GM19025 (cell line): ENCODE measurements at regions not wholly inside any gene's neighbourhood (a gene's known extent, or its start where the extent isn't known, plus 50 kb on each side); places are given as distances from the start of the nearest gene placed in this dataset.
A peak's percentile ranks its signal among the peaks of the same experiment; 100 is the strongest.
"Not testable (repeated sequence)": the region's sequence is repeated elsewhere in the genome, so short reads cannot be mapped to it uniquely, and the experiment has no call there.

Experiments used
- ATAC-seq: cut with Tn5 transposase; IDR thresholded peaks from one replicate; pipeline ENCODE4 v1.9.1; 2021; ENCODE audit warnings: mild to moderate bottlenecking, low read depth, moderate library complexity; ENCODE audit not compliant: unreplicated experiment

DNA sequence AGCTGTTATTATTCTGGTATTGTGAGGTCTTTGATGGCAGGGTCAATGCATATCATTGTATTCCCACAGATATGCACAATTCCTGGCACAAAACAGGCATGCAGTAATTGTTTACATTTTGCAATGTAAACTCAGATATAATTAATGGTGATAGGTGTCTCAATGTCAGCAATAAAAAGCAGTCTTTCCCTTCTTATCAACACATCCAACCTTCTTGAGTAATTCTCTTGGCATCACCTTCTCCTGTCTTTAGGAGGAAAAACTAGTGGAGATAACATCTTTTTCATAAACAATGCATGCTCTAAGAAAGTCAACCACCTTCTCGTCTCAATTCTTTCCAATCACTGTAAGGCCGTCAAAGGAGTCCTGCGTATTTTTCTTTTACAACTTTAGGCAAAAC is 313.3 kb upstream of the GULP1 start:
- no peak for ATAC-seq

DNA sequence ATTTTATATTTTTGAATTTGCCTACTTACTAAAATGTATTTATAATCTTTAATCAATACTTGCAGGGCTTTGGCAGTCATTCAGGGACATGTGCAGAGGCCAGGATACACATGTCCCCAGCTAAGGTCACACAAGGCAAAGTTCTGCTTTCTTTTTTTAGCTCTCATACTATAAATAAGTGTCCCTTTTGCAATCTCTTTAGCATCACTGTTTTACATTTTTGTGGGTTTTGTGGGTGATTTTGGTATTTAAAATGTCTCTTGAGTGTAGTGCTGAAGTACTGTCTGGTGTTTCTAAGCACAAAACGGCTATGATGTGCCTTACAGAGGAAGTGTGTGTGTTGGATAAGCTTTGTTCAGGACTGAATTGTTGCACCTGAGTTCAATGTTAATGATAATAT is 309.0 kb upstream of the GULP1 start:
- ATAC-seq = peak; percentile 68

DNA sequence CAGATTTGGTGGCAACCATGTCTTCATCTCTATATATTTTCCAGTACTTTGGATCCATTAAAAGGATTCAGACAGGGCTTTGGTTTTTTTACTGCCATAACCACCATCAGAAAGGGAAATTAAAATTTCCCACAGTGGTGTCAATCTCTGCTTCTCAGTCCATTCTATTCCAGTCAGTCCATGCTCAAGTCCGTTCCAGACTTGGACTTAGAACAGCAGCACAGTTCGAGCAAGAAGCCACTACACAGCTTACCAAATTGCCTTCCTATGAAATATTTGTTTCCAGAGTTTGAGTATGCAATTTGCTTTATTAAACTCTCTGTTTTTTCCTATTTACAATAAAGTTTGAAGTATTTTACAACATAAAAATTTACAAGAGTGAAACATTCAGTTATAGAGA is 306.5 kb upstream of the GULP1 start:
- no peak for ATAC-seq

DNA sequence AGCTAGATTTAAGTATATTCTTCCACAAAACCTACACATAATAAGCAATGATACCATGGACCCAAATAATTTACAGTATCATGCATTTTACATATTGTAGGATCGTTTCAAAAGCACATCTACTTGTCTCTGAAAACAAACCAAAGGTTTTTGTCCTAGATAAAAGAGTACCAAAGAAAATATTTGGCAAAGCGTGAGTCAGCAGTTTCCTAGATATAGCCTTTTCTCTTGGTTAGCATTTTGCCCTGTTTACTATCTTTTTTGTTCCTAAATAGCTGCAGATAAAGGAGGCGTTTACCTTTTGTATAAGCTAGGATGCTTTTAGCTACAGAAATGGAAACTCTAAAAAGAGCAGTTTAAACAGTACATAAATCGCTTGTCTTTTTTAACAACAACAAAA is 305.8 kb upstream of the GULP1 start:
- no peak for ATAC-seq

DNA sequence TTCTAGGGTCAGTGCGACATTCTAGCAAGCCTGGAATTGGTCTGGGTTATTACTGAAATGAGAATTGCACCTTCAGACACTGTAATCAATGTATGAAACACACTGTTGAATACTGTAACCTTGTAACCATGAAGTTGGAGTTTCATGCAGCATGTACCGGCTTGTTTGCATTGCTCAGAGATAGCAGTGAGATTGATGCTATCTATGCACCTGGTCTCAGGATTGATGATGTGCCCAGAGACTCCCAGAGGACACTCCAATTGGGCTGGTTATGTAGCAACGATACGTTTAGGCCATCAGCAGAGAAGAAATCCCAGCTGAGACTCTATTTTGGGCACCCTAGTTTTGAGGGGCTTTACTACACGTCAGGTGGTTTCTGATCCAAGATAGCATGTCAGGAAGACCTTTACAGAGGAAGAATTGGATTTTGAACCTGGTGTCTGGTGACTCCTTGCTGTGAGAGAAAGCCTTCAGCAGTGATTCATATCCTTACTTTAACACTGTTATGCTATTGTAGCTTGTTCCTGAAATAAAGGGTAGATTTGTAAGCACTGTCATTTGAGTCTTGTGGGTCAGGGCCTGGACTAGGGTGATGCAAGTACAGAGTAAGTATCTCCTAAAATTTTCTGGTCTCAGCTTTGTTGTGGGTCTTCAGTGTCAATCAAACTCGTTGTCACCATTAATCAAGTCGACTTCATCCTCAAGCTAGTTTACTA is 305.1 kb upstream of the GULP1 start:
- no peak for ATAC-seq

DNA sequence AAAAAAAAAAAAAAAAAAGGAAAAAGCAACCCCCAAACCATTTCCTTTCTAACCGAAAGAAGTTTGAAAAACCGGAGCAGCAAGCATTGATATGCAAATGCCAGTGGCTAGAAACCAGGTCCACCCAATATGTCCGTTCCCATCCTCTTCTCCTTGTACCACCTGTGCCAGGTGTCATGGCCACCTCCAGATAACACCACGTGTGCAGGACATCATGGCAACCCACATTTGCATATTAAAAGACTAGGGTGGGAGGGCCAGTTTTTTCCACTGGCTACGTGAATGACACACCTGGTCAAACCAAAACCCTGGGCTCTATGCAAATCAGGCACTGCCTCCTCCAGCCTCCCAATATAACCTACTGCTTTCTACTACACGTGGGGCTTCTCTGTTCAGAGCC is 303.3 kb upstream of the GULP1 start:
- no peak for ATAC-seq

DNA sequence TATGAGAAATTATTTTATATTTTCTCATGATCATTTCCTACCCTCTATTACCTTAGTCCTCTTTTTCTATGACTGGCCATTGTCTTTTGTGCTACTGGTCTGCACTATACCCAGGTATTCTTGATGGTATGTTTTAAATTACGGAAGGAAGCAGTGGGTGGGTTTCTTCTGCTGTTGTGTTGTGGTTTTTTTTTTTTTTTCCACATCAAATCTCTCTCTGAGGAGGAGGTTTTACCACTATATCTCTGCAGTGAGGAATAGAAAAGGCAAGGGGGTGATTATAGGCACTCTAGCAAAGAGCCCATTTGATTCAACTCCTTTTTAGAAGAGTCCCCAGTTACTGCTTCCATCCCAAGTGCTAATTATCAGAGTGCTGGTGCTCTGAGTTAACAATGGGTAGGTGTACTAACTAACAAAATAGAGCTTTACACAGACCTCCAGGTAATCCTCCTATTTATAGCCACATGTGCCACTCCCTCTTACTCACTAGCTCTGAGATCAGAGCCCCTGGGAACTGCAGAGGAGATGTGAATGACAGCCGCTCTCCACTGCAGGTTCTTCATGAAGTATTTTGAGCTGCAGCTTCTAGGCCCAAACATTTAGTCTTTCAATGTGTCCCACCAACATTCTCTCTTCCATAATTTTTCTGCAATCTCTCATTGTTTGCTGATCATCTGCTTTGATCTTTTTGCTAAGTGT is 301.6 kb upstream of the GULP1 start:
- no peak for ATAC-seq

DNA sequence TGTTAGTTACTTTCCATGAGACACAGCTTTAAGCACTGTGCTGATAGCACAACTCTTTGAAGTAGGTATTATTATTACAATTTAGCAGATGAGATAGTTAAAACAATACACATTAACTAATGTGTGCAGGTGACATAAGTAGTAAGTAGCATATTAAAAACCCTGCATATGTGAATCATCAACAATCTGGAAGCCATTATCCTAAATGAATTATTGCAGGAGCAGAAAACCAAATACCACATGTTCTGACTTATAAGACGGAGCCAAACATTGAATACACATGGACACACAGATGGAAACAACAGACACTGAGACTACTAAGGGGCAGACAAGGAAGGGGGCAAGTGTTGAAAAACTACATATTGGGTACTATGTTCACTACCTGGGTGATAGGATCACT is 300.3 kb upstream of the GULP1 start:
- no peak for ATAC-seq

DNA sequence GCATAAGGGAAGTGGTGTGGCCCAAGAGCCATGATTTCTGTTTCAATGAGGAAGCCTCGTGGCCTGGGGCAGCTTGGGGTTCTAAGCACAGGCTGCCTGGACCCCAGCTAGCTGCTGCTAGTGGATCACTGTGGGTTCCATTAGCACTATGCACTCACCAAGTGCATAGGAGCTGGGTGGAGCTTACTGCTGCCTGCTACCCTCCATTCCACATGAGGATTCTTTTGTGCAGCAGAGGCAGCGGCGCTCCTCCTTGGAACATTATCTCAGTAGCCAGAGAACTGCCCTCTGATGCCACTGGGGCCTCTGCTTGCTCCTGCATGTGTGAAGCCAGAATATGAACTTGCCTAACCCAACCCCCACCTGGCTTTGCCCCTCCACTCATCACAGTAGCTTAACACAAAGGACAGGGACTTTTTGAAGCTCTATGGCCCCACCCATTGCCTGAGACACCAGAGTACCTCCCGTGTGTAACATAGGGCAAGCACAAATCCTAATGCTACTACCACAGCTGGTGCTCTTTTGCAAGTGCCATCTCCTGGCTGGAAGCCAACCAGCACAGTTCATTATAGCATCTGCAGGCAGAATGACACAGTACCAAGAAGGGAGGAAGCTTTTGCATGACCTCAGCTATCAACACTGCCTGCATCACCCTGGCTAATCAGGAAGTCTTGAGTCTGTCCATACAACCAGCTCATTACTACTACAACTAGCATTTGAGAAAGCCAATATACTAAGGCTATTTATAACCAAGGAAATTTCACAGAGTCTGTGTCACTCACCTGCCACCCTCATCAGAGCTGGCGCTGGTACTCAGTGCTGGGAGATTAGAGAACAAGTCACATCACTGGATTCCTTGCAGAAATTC is 297.0 kb upstream of the GULP1 start:
- ATAC-seq = no peak

DNA sequence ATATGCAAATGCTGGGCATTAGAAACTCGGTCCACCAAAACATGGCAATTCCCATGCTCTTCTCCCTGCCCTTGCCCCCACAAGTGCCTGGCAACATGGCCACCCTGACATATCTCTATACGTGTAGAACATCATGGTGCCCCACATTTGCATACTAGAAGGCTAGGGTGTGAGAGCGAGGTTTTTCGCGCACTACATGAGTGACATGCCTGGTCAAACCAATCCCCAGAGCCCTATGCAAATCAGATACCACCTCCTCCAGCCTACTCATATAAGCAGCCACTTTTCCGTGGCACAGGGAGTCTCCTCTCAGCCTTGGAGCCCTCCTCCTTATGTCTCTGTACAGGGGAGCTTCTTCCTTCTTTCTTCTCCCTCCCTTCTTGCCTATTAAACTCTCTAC is 296.1 kb upstream of the GULP1 start:
- ATAC-seq = no peak

DNA sequence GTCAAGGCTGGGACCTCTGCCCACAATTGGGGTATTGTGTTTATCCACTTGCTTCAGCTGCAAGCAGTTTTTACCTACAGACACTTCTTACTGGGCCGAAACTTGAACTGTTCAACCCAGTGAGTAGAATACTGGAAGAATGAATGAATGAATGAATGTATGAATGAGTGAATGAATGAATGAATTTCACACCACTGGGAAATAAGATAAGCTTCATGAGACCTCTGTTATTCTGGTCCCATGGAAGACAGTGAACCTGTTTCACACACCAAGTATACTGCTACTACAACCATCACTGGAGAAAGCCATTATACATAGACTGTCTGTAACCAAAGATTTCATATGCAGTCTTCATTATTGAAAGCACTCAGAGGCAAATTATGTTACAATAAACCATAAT is 295.0 kb upstream of the GULP1 start:
- ATAC-seq = no peak

DNA sequence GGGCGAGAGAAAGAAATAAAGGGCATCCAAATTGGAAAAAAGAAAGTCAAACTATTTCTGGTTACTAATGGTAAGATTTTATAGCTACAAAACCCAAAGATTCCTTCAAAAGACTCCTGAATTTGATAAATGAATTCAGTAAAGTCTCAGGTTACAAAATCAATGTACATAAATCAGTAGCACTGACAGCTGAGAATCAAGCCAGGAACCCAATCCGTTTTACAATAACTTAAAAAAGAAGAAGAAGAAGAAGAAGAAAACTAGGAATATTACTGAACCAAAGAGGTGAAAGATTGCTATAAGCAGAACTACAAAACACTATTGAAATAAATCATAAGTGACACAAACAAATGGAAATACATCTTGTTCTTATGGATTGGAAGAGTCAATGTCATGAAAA is 291.5 kb upstream of the GULP1 start:
- no peak for ATAC-seq

DNA sequence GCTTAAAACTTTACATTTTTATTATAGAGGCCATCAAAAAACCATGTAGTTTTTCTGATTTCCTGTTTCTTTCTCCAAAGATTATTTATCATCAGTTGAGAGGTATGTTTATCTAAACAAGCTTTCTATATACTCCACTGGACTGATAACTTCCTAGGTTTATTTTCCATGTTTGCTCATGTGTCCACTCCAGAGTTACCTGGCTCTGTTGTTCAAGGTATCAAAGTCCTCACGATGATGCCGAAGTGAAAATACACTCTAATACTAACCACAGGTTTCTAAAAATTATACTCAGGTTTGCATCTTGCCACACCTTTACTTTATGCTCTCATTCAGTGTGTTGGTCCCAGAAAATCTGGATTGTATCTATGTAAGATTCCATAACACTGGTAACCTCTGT is 287.9 kb upstream of the GULP1 start:
- no peak for ATAC-seq

DNA sequence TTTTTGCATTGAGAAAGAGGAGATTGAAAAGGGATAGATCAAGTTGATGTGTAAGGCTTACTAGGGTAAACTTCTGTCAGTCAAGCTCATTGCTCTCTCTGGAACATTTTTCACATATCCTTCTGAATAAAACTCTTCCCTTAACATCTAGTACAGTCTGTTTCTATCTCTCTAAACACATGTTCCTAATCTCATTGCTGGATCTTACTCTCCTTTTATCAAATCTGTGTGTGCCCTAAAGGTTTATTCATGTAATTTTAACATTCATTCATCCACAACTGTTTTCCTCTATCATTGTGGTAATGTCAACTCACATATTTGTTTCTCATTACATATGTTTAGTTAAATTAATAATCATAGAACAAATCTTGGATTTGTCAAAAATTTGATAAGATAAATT is 277.9 kb upstream of the GULP1 start:
- ATAC-seq = no peak

DNA sequence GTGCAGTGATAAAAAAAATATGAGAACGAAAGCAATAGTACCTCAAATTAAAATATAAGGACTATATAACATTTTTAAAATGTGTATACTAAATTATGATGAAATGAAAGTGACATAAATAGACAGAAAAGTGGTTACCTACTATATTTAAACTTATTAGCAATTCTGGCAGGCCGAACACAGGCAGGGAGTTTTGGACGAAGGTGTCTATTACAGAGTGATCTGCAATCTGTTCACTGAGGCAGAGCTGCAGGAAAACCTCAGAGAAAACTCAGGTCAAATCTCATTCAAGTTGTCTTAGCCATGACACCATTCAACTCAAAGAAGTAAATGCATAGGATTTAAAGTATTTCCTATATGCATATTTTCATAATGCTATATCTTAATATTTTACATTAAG is 274.8 kb upstream of the GULP1 start:
- no peak for ATAC-seq

DNA sequence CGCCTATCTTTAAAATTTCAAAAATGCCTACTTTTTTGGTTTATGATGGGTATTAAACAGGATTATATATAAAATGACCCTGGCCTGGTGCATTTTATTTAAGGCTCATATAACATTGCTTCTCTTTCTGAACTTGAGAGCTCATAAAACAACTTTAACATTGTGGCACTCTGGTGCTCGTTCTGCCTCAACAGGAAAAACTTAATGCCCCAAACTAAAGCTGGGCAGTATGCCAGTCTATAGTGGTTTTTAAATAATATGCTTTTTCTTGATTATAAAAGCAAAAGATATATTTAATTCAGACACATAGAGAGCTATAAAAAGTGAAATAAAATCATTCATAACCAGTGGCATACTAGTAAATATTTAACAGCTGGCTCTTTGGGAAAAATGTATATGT is 269.3 kb upstream of the GULP1 start:
- no peak for ATAC-seq

DNA sequence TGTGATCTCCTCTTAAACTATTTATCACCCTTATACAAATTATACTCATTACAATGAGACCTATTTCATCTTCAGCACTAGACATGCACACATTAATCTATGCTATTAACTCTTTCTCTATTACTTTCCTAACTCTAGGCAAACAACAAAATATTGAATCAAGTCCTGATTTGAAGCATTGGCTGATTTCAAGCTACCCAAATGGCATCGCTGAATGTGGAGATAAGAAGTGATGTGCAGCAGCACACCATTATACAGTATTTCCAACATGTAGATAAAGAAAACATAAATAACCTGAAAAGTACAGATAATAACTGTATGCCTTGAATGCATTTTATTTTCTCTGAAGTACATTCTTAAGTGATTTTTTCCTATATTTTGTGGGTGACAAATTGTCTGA is 268.6 kb upstream of the GULP1 start:
- ATAC-seq = no peak

DNA sequence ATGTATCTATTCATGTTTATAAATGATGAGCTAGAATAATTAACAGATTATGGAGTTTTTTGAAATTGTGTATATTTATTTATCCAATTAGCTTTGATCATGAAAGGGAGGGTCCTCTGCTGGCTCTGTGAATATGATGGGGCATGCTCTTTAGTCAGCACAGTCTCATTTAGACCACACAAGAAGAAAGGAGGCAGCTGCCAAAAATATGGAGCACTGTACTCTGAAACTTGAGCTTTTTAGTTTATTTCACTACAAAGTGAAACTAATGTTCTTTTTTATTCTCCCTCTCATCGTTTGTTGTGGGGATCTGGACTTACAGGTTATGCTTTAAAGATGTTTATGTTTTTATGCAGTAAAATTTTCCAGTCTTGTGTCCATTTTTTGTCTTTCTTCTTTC is 266.9 kb upstream of the GULP1 start:
- no peak for ATAC-seq

DNA sequence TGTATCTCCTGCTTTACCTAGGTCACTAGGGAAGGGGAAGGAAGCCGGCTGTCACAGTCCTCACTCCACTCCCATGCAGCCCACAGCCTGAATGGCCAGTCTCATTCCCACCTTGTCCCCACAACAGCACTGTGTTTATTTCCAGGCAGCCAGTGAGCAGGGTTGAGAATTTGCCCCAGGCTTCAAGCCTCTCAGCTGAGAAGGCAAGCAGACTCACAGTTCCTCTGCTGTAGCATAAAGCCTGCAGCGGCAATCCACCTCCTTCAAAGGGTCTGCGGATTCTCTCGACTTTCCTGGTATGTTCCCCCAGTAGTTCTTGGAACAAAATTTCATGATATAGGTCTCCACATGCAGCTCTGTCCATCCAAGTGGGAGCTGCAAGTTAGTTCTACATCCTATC is 262.9 kb upstream of the GULP1 start:
- no peak for ATAC-seq

DNA sequence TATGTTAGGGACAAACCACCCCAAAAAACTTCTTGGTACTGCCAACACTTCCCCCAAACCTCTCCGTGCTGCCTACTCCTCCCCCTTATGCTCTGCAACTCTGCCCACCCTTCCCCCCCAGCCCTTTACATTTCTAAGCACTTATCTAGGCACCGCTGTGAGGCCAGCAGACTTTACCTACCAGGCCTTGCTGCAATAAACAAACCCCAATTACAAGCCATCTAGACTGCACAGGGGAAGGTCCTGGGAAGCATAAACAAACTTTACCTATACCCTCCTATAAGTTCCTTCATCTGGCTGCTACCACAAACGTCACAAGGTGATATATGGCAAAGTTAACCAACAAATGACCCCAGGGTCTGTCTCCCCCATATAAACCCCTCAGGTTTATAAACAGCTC is 259.4 kb upstream of the GULP1 start:
- no peak for ATAC-seq

DNA sequence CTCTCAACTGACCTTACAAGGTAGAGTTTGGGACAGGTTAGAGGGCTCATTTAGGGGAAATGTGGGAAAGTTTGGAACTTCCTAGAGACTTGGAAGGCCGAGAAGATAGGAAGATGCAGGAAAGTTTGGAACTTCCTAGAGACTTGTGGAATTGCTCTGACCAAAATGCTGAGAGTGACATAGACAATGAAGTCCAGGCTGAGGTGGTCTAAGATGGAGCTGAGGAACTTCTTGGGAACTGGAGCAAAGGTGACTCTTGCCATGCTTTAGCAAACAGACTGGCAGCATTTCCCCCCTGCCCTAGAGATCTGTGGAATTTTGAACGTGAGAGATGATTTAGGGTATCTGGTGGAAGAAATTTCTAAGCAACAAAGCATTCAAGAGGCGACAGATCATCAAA is 258.9 kb upstream of the GULP1 start:
- no peak for ATAC-seq

DNA sequence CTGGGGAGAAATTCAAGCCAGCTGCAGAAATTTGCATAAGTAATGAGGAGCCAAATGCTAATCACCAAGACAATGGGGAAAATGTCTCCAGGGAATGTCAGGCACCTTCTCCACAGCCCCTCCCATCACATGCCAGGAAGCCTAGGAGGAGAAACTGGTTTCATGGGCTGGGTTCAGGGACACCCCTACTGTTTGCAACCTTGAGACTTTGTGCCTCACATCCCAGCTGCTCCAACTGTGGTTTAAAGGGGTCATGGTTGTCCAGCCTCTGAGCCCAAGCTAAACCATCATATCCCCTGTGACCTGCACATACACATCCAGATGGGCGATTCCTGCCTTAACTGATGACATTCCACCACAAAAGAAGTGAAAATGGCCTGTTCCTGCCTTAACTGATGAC is 258.4 kb upstream of the GULP1 start:
- ATAC-seq = not testable (repeated sequence)
